GM18861 (cell line): ENCODE measurements at regions not wholly inside any gene's neighbourhood (a gene's known extent, or its start where the extent isn't known, plus 50 kb on each side); places are given as distances from the start of the nearest gene placed in this dataset.

Experiments
- ATAC-seq: cut with Tn5 transposase; IDR thresholded peaks from one replicate; pipeline ENCODE4 v1.9.1; 2021; ENCODE audit not compliant: unreplicated experiment

DNA sequence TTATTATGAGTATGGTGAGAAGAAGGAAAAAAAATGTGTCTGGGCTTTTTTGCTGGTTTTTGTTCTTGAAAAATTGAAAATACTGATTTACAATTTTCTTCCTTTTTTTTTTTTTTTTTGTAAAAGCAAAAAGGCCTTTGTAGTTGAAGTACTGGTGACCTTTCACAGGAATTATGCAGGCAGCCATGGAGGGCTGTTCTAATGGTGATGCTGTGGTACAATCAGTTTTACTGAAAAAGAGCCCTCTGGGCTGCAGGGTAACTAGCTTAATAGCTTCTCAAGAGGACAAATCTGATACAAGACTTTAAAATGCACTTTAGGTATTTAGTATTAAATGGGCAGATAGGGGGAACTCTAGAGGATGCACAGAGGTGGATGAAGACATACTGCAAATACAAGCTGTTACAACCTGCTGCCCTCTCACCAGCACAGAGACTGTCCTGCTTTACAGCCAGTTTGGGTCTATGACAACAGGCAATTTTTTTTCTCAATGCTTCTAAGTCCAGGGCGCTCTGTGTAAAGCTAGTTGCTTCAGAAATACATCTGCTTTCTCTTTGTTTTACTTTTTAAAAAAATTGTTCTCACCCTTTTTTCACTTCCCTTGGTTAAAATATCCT is 61.6 kb upstream of the HS3ST5 start:
- no peak for ATAC-seq

DNA sequence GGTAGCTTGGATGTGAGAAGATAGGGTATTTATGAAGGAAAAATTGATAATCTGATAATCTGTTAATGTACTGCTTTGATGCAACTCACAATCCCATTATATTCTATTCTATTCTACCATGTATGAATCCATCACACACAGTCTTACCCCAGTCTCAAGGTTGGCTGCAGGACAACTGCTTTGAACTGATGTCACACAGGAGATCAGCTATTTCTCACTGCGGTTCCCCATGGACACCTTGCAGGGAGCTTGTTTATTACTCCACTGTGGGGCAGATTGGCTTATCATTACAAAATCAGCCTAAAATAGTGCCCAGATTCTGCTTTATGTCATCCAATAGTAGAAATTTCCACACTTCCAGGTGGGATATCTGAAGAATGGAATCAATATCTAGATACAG is 61.0 kb upstream of the HS3ST5 start:
- no peak for ATAC-seq

DNA sequence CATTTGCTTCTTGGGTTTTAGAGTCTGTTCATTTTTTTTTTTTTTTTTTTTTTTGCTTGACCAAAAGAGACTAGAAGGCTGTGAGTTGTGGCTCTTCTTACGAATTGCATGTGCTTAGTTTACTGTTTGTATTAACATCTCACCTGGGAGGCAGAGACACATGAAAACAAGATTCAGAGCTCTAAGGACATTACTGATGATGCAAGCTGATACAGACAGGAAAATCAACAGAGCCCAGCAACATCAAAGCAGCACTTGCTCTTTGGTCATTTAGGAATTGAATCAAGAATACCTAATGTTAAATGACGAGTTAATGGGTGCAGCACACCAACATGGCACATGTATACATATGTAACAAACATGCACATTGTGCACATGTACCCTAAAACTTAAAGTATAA is 55.7 kb upstream of the HS3ST5 start:
- no peak for ATAC-seq
